Erythroblast (primary cell): ENCODE measurements at regions not wholly inside any gene's neighbourhood (a gene's known extent, or its start where the extent isn't known, plus 50 kb on each side); places are given as distances from the start of the nearest gene placed in this dataset.
"Not testable (repeated sequence)": the region's sequence is repeated elsewhere in the genome, so short reads cannot be mapped to it uniquely, and the experiment has no call there.

Experiments
- DNase-seq, 2 experiments: peaks; one replicate each; lab custom pipeline; 2025; lab: John Stamatoyannopoulos, UW
- GATA1 ChIP-seq: IDR thresholded peaks from 2 replicates; pipeline ENCODE4 v1.6.1; 2011; ENCODE audit warnings: low read depth, mild to moderate bottlenecking, control low read depth, low read length, moderate library complexity
- POLR2A ChIP-seq: IDR thresholded peaks from 2 replicates; pipeline ENCODE4 v1.6.1; 2011; ENCODE audit warnings: mild to moderate bottlenecking, low read length

GRCh38 chr2:160576054-160576499 is 82.5 kb upstream of the RBMS1 start:
- DNase-seq = no peak
- TF ChIP-seq GATA1 (no peak), POLR2A (no peak)

GRCh38 chr2:160577081-160577480 is 83.5 kb upstream of the RBMS1 start:
- not testable (repeated sequence) for DNase-seq

- TF ChIP-seq GATA1 (no peak), POLR2A (no peak)
- DNase-seq = no peak
Measured at GRCh38 chr2:160581035-160581434, 87.4 kb upstream of the RBMS1 start.

- DNase-seq = no peak
- TF ChIP-seq POLR2A = no peak
- TF ChIP-seq GATA1 = no peak
Measured at GRCh38 chr2:160581448-160581847, 87.8 kb upstream of the RBMS1 start.

GRCh38 chr2:160582081-160582480 is 88.5 kb upstream of the RBMS1 start:
- TF ChIP-seq GATA1 (no peak), POLR2A (no peak)
- DNase-seq = no peak

- TF ChIP-seq POLR2A (no peak), GATA1 (no peak)
- DNase-seq = no peak
Measured at GRCh38 chr2:160582490-160583145, 89.0 kb upstream of the RBMS1 start.

GRCh38 chr2:160583146-160583535 is 89.5 kb upstream of the RBMS1 start:
- no peak for DNase-seq
- no peak for TF ChIP-seq POLR2A
- TF ChIP-seq GATA1 = no peak

GRCh38 chr2:160583813-160584537 is 90.4 kb upstream of the RBMS1 start:
- TF ChIP-seq POLR2A = no peak
- no peak for TF ChIP-seq GATA1
- no peak for DNase-seq

GRCh38 chr2:160584972-160585494 is 91.4 kb upstream of the RBMS1 start:
- TF ChIP-seq GATA1 (no peak), POLR2A (no peak)
- DNase-seq = no peak

- TF ChIP-seq GATA1 (no peak), POLR2A (no peak)
- no peak for DNase-seq
Measured at GRCh38 chr2:160590664-160591063, 97.1 kb upstream of the RBMS1 start.

GRCh38 chr2:160592401-160592800 is 98.8 kb upstream of the RBMS1 start:
- TF ChIP-seq GATA1 = no peak
- no peak for TF ChIP-seq POLR2A
- DNase-seq = no peak

- TF ChIP-seq POLR2A (no peak), GATA1 (no peak)
- DNase-seq = no peak
Measured at GRCh38 chr2:160592993-160593392, 99.4 kb upstream of the RBMS1 start.

GRCh38 chr2:160596441-160596840 is 102.8 kb upstream of the RBMS1 start:
- DNase-seq = no peak
- TF ChIP-seq POLR2A (no peak), GATA1 (no peak)

GRCh38 chr2:160600437-160600836 is 106.8 kb upstream of the RBMS1 start:
- DNase-seq = not testable (repeated sequence)

- no peak for TF ChIP-seq POLR2A
- TF ChIP-seq GATA1 = no peak
- DNase-seq = no peak
Measured at GRCh38 chr2:160602073-160602472, 108.5 kb upstream of the RBMS1 start.
